H1 (cell line): ENCODE measurements at regions not wholly inside any gene's neighbourhood (a gene's known extent, or its start where the extent isn't known, plus 50 kb on each side); places are given as distances from the start of the nearest gene placed in this dataset.

Source experiments
- CTCF ChIA-PET: fragments of 300-600 bp; sonication (Branson Sonifier 250); formaldehyde crosslinking; loops from one replicate; lab custom pipeline; 2021; ENCODE audit not compliant: partially characterized antibody; lab: Charles Lee
- POLR2A ChIA-PET: fragments of 300-600 bp; sonication (Branson Sonifier 250); formaldehyde crosslinking; loops from one replicate; lab custom pipeline; 2021; ENCODE audit warnings: inconsistent platforms; ENCODE audit not compliant: partially characterized antibody; lab: Charles Lee
- DNase-seq, 2 experiments: peaks; one replicate each; pipeline versions ENCODE4 v3.0.0 to v3.0.0-alpha.2; 2010 to 2022; ENCODE audit warnings: low spot score in 2 of 2, low read depth in 1 of 2, mixed read lengths in 1 of 2
- FAIRE-seq: peaks from 2 replicates; lab custom pipeline; 2011; peaks lifted over from hg19 to GRCh38; lab: Jason Lieb, UNC
- H2AFZ ChIP-seq: 2 replicates; pipeline ENCODE4 v1.8.1; 2012; ENCODE audit warnings: low read length, inconsistent platforms
- H2AK5ac ChIP-seq: 2 replicates; pipeline ENCODE4 v1.6.1; 2013; ENCODE audit warnings: low read depth, low read length
- H2BK120ac ChIP-seq: replicated peaks from 2 replicates; pipeline ENCODE3; 2013; ENCODE audit warnings: low read depth, low read length, inconsistent platforms
- H2BK12ac ChIP-seq: 2 replicates; pipeline ENCODE4 v1.6.1; 2013; ENCODE audit warnings: low read depth, low read length
- H2BK15ac ChIP-seq: 2 replicates; pipeline ENCODE4 v1.6.1; 2013; ENCODE audit warnings: low read length
- H2BK20ac ChIP-seq: 2 replicates; pipeline ENCODE4 v1.6.1; 2013; ENCODE audit warnings: low read length
- H2BK5ac ChIP-seq: 2 replicates; pipeline ENCODE4 v1.6.1; 2013; ENCODE audit warnings: low read depth, low read length
- H3K14ac ChIP-seq: 2 replicates; pipeline ENCODE4 v1.6.1; 2013; ENCODE audit warnings: inconsistent platforms; ENCODE audit not compliant: insufficient read length
- H3K18ac ChIP-seq: 2 replicates; pipeline ENCODE4 v1.6.1; 2013; ENCODE audit warnings: low read length; ENCODE audit errors: extremely low read depth
- H3K23ac ChIP-seq: 2 replicates; pipeline ENCODE4 v1.6.1; 2013; ENCODE audit warnings: inconsistent platforms; ENCODE audit not compliant: insufficient read length
- H3K23me2 ChIP-seq: 2 replicates; pipeline ENCODE4 v1.6.1; 2013; ENCODE audit warnings: low read depth, low read length
- H3K27ac ChIP-seq: 2 replicates; pipeline ENCODE4 v1.6.1; 2011; ENCODE audit warnings: low read depth, low read length, inconsistent platforms
- H3K27me3 ChIP-seq, 4 experiments: replicated peaks in 1 of 4; 1 replicate in 1 of 4; 2 replicates in 3 of 4; pipeline versions ENCODE4 v1.6.1 to v1.8.1; 2011 to 2013; ENCODE audit warnings: low read length in 3 of 4, mild to moderate bottlenecking in 3 of 4, inconsistent platforms in 2 of 4, mixed read lengths in 2 of 4, moderate library complexity in 1 of 4; ENCODE audit not compliant: control insufficient read depth in 3 of 4, insufficient read depth in 3 of 4; ENCODE audit errors: extremely low read depth in 1 of 4
- H3K36me3 ChIP-seq, 4 experiments: 2 replicates each; pipeline versions ENCODE4 v1.6.1 to v1.8.1; 2011 to 2013; ENCODE audit warnings: mild to moderate bottlenecking in 4 of 4, low read length in 3 of 4, moderate library complexity in 2 of 4, control low read depth in 1 of 4, inconsistent platforms in 1 of 4; ENCODE audit not compliant: insufficient read depth in 4 of 4, control insufficient read depth in 2 of 4
- H3K4ac ChIP-seq: replicated peaks from 2 replicates; pipeline ENCODE3; 2013; ENCODE audit warnings: low read length, low read depth, mixed read lengths, inconsistent platforms; ENCODE audit not compliant: insufficient read length
- H3K4me1 ChIP-seq, 4 experiments: replicated peaks in 1 of 4; 1 replicate in 1 of 4; 2 replicates in 3 of 4; pipeline versions ENCODE4 v1.6.1 to v1.8.1; 2011 to 2013; ENCODE audit warnings: low read length in 3 of 4, inconsistent platforms in 2 of 4, mixed read lengths in 1 of 4; ENCODE audit not compliant: insufficient read depth in 4 of 4, control insufficient read depth in 3 of 4
- H3K4me2 ChIP-seq, 2 experiments: 2 replicates each; pipeline versions ENCODE4 v1.6.1 to v1.8.1; 2011 to 2013; ENCODE audit warnings: low read depth in 2 of 2, low read length in 2 of 2, control low read depth in 1 of 2, inconsistent platforms in 1 of 2, mild to moderate bottlenecking in 1 of 2; ENCODE audit not compliant: insufficient read depth in 1 of 2
- H3K4me3 ChIP-seq, 4 experiments: fragments of 200-600, 300-600 bp in 1 of 4; sonication (generic), shearing (Covaris generic), sonication (Bioruptor Twin) in 1 of 4; 2 replicates each; pipeline versions ENCODE4 v1.5.1 to v1.8.1; 2011 to 2016; ENCODE audit warnings: low read length in 4 of 4, low read depth in 3 of 4, control low read depth in 2 of 4, inconsistent platforms in 2 of 4, mild to moderate bottlenecking in 2 of 4, mixed read lengths in 1 of 4, moderate library complexity in 1 of 4; ENCODE audit not compliant: insufficient read depth in 2 of 4; ENCODE audit errors: extremely low read depth in 1 of 4
- H3K56ac ChIP-seq: replicated peaks from 2 replicates; pipeline ENCODE3; 2013; ENCODE audit warnings: low read depth, mild to moderate bottlenecking, mixed read lengths, low read length, inconsistent platforms; ENCODE audit not compliant: insufficient read length
- H3K79me1 ChIP-seq: 2 replicates; pipeline ENCODE4 v1.6.1; 2013; ENCODE audit warnings: low read depth, low read length, control low read depth
- H3K79me2 ChIP-seq, 2 experiments: 2 replicates each; pipeline versions ENCODE4 v1.6.1 to v1.8.1; 2012 to 2013; ENCODE audit warnings: low read length in 2 of 2, mild to moderate bottlenecking in 2 of 2, inconsistent platforms in 1 of 2; ENCODE audit not compliant: insufficient read depth in 2 of 2, control insufficient read depth in 1 of 2
- H3K9ac ChIP-seq, 4 experiments: replicated peaks in 1 of 4; 1 replicate in 1 of 4; 2 replicates in 3 of 4; pipeline versions ENCODE4 v1.6.1 to v1.8.1; 2011 to 2013; ENCODE audit warnings: low read depth in 3 of 4, low read length in 3 of 4, control low read depth in 2 of 4, mild to moderate bottlenecking in 2 of 4, moderate library complexity in 2 of 4, inconsistent platforms in 1 of 4; ENCODE audit errors: extremely low read depth in 1 of 4
- H3K9me3 ChIP-seq, 2 experiments: 2 replicates each; pipeline versions ENCODE4 v1.6.1 to v1.8.1; 2012 to 2013; ENCODE audit warnings: mild to moderate bottlenecking in 2 of 2, moderate library complexity in 2 of 2, control low read depth in 1 of 2, inconsistent platforms in 1 of 2, low read depth in 1 of 2, low read length in 1 of 2, mixed read lengths in 1 of 2; ENCODE audit not compliant: insufficient read depth in 2 of 2
- H4K20me1 ChIP-seq, 2 experiments: replicated peaks in 1 of 2; 2 replicates each; pipeline versions ENCODE3 to v1.8.1; 2011 to 2013; ENCODE audit warnings: inconsistent platforms in 2 of 2, low read length in 2 of 2, mild to moderate bottlenecking in 1 of 2; ENCODE audit not compliant: insufficient read depth in 2 of 2, control insufficient read depth in 1 of 2
- H4K5ac ChIP-seq: 2 replicates; pipeline ENCODE4 v1.6.1; 2013; ENCODE audit warnings: low read length, low read depth, mixed read lengths, inconsistent platforms; ENCODE audit not compliant: insufficient read length
- H4K8ac ChIP-seq: 2 replicates; pipeline ENCODE4 v1.8.0; 2013; ENCODE audit warnings: mild to moderate bottlenecking, moderate library complexity, low read length, inconsistent platforms; ENCODE audit not compliant: insufficient read depth; ENCODE audit errors: extremely low read depth
- H4K91ac ChIP-seq: replicated peaks from 2 replicates; pipeline ENCODE3; 2013; ENCODE audit warnings: low read length, mixed read lengths, inconsistent platforms; ENCODE audit not compliant: insufficient read length
- FOSL1 ChIP-seq: IDR thresholded peaks from 2 replicates; pipeline ENCODE4 v1.6.1; 2011; ENCODE audit warnings: mild to moderate bottlenecking, low read depth, low read length, moderate library complexity; ENCODE audit not compliant: insufficient read depth
- JUN ChIP-seq: IDR thresholded peaks from 2 replicates; pipeline ENCODE4 v1.6.1; 2011; ENCODE audit warnings: low read depth, mild to moderate bottlenecking, improper control_type of control experiment, low read length
- POU5F1 ChIP-seq: IDR thresholded peaks from 2 replicates; pipeline ENCODE4 v1.6.1; 2011; ENCODE audit warnings: low read depth, mild to moderate bottlenecking, low read length, moderate library complexity
- RAD21 ChIP-seq, 2 experiments: IDR thresholded peaks in 1 of 2; conservative IDR thresholded peaks in 1 of 2; 2 replicates each; pipeline ENCODE4 v1.6.1; 2011; ENCODE audit warnings: low read depth in 2 of 2, low read length in 2 of 2, improper control_type of control experiment in 1 of 2, inconsistent platforms in 1 of 2, mild to moderate bottlenecking in 1 of 2, moderate library complexity in 1 of 2
- TAF1 ChIP-seq: IDR thresholded peaks from 2 replicates; pipeline ENCODE4 v1.6.1; 2011; ENCODE audit warnings: mild to moderate bottlenecking, low read depth, low read length
- TEAD4 ChIP-seq: IDR thresholded peaks from 2 replicates; pipeline ENCODE4 v1.6.1; 2012; ENCODE audit warnings: low read depth, low read length, inconsistent platforms, mixed read lengths

DNA sequence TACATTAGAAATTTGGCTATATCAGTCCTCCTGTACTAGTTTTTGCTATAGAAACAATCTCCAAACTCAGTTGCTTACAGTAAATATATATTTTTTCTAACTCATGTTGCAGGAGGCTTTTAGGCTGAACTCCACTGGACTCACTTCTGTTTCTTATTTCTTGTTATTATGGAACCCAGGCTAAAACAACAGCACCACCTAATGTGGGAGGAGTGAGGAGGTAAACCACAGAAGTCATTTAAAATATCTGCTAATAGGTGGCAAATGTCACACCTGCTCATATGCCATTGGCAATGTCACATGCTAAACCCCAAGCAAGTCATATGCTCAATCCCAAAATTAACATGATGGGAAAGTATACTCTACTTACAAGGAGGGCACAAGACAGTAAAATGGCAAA is 462.2 kb downstream of the PLOD2 start:
- no peak overlapping the region for H4K5ac ChIP-seq
- POLR2A ChIA-PET = no interaction called here

More for the DNA sequence above, 462.2 kb downstream of the PLOD2 start:
- no peak for TF ChIP-seq POU5F1
- no peak for TF ChIP-seq FOSL1
- TF ChIP-seq JUN = no peak
- peak; percentile 36 to 43; a peak in 3 of 4 replicates for TF ChIP-seq RAD21 (IDR thresholded peaks at IDR 0.05 in 1 of 2, conservative IDR thresholded peaks at IDR 0.05 in 1 of 2; ENCODE audit: low read depth in 2 of 2, low read length in 2 of 2)
- TF ChIP-seq TAF1 = no peak
- no peak for TF ChIP-seq TEAD4
- H3K79me2 ChIP-seq = no peaks in the 10 kb centered on the region
- H3K36me3 ChIP-seq = no peaks in the 10 kb centered on the region
- no peak overlapping the region for H2AFZ ChIP-seq
- no peak overlapping the region for H2BK12ac ChIP-seq
- no peaks in the 10 kb centered on the region for H3K9me3 ChIP-seq
- no peak overlapping the region for H2BK120ac ChIP-seq
- no peak overlapping the region for H3K56ac ChIP-seq
- no peaks in the 10 kb centered on the region for H3K23me2 ChIP-seq
- no peak overlapping the region for H3K27ac ChIP-seq
- no peak overlapping the region for H3K4me2 ChIP-seq
- no peak overlapping the region for H3K4me3 ChIP-seq
- no peaks in the 10 kb centered on the region; a peak in 1 of 7 replicates for H3K4me1 ChIP-seq
- H3K9ac ChIP-seq = no peak overlapping the region
- no peak overlapping the region for H3K14ac ChIP-seq
- no peak for DNase-seq
- no peak overlapping the region for H2AK5ac ChIP-seq
- no peak overlapping the region for H2BK15ac ChIP-seq
- H3K23ac ChIP-seq = no peak overlapping the region
- no peak overlapping the region for H4K91ac ChIP-seq
- H2BK20ac ChIP-seq = no peak overlapping the region
- no peaks in the 10 kb centered on the region for H3K27me3 ChIP-seq
- H4K20me1 ChIP-seq = no peaks in the 10 kb centered on the region
- no peak overlapping the region for H3K18ac ChIP-seq
- no peak for FAIRE-seq
- CTCF ChIA-PET = no interaction called here
- no peak overlapping the region for H3K4ac ChIP-seq
- no peaks in the 10 kb centered on the region for H3K79me1 ChIP-seq
- H2BK5ac ChIP-seq = no peak overlapping the region
- no peak overlapping the region for H4K8ac ChIP-seq
